Neural progenitor cell (in vitro differentiated cells): ENCODE measurements at regions not wholly inside any gene's neighbourhood (a gene's known extent, or its start where the extent isn't known, plus 50 kb on each side); places are given as distances from the start of the nearest gene placed in this dataset. TPM values are rescaled to one million over a fixed set of nuclear protein-coding genes. Genes with fewer than 3 reads are reported as not detected.

Experiments
- microRNA-seq: library from miRNA; unstranded; fragments of <30 nt; microRNA quantifications from one replicate; pipeline ENCODE4, GENCODE V29; 2016
- small RNA-seq: library from RNA; depleted of rRNA; stranded (forward); fragments of <200 nt; gene quantifications from one replicate; pipeline ENCODE3, GENCODE V24; 2015

Small RNAs in the stretch of these regions (microRNA-seq; reads per million reads assigned to microRNA genes)
- gene MIR4675 = not detected

Small RNAs in the stretch of these regions (small RNA-seq; reads per million reads assigned to genes)
- not detected for gene AL590032.1
- gene MIR4675 = not detected
